NOMO-1 treated with dmso at 0.1 percent for 144 hours (cell line): ENCODE measurements at regions not wholly inside any gene's neighbourhood (a gene's known extent, or its start where the extent isn't known, plus 50 kb on each side); places are given as distances from the start of the nearest gene placed in this dataset.

Experiments used
- DNase-seq: peaks from one replicate; lab custom pipeline; 2025; ENCODE audit not compliant: unreplicated experiment; lab: John Stamatoyannopoulos, UW

DNA sequence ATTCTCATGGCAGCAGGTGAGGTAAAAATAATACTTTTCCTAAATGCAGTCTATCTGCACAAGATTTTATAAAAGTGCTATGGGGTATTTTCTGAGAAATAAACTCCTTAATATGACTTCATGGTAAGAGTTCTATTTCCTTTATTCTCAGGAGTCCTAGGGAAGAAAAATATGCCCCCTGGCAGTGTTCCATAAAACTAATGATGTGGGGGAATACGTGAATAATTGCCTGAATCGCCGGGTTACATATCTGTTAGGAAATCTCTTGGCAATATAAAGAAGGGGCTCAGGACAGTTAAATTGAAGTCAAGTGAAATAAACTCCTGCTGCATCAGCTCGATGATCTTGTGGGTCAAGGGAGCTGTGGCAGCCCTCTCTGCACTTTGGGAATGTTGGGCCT is 229.7 kb downstream of the MAFB start:
- no peak for DNase-seq

DNA sequence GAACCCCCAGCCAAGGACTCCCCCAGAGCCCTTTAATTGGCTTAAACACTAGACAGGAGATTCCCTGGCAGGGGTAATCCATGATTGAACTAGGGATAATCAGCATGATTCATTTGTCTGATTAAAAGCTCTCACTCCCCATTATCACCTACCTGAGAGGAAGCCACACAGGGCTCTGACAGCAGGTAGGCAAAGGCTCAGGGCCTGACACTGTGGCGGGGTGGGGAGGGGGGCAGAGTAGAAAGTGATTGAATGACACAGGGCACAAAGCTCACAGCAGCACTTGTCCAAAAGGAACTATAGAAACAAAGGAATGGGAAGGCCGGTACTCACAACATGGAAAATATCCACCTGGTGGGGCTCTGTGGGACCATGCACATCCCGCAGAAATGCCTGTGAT is 231.6 kb downstream of the MAFB start:
- no peak for DNase-seq

DNA sequence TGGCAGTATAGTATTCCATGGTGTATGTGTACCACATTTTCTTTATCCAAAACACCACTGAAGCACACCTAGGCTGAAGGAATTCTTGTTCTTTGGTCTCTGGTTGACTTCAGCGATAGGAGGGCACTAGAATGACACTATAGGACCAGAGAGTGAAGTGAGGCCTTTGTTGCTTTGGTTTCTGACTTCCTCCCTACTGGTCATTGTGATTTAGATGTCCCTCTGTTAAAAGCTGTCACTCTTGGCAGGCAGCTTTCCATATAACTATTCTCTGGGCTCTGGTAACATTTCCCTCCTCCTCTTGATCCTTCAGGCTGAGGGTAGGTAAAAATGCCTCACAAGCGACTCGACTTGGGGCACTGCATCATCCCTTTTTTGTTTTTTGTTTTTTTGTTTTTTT is 236.3 kb downstream of the MAFB start:
- DNase-seq = no peak

DNA sequence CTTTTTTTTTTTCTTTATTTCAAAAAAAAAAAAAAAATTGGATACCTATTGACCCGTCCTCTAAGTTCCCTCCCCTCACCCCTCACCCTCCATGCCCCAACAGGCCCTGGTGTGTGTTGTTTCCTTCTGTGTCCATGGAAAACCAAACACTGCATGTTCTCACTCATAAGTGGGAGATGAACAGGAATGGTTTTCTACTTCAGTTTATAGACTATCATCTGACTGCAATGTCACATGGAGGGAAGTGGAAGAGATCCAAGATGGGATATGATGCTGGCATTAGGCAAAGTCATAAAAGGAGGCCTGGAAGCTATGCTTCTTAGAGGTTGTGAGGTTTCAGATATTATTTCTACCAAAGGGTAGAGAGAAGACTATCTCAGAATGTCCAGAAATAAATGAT is 237.5 kb downstream of the MAFB start:
- no peak for DNase-seq

DNA sequence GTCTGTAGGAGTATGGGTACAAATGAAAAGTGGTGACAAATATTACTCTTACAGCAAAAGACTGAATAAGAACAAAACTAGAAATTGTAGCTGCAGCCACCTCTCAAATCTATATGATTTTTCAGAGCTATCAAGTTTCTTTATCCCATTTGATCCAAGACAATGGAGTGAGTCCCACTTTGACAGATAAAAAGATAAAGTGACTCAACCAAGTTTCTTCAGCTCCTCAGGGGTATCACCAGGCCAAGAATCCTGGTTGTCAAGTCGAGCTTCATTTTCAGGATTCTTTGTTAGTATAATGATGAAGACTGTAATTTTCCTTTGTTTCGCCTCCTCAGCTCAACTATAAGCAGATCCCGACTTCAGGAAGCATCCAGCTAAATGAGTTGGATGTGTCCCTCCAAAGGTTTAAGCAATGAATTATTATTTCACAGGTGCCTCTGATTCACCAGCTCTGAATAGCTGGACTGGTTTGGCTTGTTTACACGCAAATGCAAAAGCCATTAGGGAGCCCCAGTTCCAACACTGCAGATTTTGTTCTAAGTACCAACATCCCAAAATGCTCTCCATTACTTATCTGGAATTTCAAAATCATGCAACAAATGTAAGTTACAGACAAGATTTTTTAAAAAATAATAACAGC is 238.9 kb downstream of the MAFB start:
- DNase-seq = no peak

DNA sequence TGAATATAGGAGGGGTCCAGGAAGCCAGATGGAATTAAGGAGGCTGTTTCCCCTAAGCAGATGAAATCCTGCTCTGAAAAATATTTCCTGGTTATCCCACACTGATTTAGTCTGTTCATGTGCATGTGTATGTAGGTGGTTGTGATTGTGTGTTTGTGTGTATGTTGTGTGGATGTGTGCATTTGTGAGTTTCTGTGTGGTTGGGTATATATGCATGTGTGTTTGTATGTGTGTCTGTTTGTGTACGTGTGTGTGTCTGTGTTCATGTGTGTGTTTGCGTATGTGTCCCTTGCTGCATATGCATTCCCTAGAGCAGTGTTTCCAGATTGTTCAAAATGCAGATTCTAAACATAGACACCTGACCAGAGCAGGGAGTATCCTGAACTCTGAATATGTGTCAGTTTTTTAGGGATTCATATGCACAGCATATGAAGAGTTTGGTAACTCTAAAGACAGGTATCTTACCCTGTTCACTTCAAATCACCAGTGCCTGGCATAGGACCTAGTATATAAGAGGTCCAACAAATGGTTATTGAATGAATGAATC is 239.8 kb downstream of the MAFB start:
- DNase-seq = no peak

DNA sequence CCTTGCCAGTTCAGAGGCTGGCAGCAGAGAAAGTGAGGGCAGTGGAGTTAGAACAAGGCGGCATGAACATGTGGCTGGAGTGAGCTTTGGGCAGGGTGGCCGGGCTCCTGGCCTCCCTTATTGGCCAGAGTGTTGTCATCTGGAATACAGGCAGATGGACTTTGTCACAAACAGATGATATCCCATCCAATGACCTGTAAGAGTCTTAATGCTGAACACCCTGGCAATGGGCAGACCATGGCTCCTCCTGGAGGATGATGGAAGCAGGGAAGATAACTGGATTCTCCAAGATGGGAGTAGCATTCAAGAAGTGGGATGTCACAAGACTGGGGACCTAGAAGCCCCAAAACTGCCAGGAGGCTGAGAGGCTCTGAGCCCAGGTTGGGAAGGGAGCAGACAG is 242.1 kb downstream of the MAFB start:
- DNase-seq = no peak

DNA sequence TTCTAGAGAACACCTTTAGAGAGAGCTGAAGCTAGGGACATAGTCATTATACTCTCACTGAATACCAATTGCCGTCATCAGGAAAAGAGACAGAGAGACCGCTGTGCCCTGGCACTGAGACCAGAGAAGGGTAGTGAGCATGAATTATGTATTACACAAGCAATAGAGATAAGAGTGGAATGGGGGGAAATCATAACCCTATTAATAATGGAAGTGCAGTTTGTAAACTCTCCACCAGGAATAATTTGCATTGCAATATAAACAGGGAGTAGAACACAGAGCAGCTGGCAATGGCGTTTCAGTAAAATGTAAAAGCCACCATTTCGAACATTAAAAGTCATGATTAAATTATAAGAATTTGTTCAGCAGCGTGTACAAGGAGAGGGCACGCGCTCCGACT is 244.5 kb downstream of the MAFB start:
- no peak for DNase-seq

DNA sequence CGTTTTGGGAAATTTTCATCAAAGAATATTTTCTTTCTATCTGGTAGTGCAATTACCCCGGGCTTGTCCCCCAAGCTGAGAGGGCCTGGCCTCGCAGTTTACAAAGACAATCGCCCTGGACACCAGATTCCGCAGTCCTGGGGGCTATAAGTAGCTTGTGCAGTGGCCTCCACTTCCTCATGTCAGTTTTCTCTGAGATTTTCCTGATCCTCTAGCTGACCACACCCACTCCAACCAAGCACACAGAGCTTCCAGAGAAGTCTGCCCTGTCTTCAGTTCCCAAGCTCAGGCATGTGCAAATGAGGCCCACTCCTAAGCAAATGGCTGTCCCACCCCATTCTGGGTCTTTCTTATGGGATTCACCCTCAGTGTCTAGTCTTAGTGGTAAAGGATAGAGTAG is 245.3 kb downstream of the MAFB start:
- DNase-seq = no peak

DNA sequence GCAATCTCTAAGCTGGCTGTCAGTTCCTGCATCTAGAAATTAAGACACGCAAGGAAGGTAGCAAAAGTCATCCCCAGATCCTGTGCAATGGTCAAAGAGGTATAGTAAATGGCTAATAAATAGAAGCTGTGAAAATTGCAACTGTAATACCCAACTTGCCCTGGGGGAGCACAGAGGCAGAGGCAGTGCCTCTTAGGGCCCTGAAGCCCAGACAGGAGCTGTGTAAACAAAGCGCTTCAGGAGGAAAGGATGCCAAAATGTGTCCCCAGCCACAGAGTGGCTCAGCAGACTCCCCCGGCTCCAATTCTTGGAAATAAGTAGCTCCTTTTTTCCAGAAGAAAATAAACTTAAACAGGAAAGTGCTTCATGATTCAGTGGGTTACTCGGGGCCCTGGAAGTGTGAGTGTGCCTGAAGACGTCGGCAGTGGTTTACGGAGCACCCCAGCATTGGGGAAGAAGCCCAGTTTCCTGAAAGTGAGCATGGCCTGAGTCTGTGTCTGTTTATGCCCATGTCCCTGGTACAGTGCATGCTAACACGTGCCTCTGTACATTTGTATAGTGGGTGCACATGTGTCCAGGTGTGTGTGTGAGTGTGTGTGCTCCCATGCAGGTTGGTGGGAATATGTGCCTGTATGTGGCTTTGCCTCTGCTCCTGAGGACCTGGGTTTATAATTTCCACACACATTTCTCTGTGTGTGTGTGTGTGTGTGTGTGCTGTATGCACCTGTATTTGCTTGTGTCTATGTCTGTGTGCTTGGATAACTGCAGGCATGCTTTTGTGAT is 246.7 kb downstream of the MAFB start:
- no peak for DNase-seq

DNA sequence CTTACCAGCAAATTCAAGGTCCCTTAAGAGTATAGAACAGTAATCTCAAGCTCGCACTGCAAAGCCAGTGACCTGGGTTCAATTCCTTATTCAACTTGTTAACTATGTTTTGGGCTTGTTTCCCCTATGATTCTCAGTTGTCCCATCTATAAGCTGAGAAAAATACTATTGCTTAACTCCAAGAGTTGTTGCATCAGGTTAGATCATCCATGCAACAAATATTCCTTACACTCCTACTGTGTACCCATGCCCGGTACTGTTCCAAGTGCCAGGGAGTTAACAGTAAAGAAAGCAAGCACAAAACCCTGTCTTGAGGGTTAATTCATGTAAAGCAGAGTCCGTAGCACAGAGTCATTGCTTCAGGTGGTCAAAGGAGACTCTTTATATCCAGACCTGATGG is 247.3 kb downstream of the MAFB start:
- DNase-seq = no peak

DNA sequence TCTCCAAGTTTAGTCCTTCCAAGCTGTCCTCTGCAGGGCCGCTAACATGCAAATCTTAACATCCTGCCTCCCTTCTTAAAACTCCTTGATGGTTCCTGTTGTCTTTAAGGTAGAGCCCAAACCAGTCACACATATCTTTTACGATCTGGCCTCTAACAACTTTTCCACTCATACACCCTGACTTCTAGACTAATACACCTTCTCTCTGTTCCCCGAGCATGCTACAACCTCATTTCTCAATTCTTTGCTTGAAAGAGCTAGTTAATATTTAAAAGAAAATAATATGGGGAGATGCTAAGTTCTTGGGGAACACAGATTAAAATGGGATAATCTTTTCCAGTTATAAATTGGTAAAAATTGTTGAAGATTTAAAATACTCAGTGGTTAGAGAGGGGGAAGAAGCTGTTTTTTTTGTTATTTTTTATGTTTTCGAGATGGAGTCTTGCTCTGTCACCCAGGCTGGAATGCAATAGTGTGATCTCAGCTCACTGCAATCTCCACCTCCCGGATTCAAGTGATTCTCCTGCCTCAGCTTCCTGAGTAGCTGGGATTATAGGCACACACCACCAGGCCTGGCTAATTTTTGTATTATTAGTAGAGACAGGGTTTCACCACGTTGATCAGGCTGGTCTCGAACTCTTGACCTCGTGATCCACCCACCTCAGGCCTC is 250.7 kb downstream of the MAFB start:
- no peak for DNase-seq

DNA sequence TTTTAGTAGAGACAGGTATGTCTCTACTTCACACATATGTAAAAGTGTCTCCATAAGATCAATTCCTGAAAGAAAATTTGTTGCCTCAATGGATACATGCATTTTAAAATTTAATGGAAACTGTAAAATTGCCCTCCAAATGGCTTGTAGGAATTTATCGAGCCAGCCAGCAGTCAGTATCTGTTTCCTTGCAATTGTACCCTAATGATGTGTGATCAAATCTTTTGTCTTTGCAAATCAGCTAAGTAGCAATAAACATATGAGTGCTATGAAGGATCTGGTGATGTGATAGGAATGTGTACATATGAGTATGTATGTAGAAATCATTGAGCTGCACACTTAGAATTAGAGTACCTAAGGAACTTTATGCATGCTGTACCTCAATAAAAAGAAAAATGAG is 253.0 kb downstream of the MAFB start:
- DNase-seq = no peak

DNA sequence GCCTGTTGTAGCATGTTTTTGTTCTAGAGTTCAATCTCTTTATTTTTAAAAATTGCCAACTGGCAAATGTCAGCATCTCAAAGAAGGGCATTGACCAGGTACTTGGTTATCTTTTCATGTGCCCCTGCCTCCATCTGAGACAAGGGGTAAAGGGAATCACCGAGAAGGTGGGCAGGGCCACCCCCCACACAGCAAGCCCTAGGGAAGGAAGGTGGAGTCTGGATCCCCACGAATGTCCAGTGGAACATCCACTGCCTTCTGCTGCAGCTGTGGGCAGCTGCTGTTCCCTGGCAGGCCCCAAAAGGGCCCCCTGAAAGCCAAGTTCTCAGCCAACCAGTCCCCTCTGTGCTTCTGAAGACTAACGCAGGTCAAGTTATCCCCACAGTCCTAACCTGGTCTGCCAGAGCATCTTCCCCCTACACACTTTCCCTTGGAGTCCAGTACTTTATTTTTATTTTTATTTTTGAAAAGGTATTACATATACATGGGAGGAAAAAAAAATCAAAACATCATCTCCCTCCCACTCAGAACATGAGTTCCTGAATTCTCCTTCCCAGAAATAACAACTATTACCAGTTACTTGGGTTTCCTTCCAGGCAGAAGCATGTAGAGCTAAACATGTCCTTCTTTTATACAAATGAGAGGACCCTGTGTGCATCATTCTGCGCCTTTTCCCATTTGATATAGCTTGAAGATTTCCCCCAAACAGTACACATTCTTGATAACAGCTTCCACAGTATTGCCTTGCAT is 253.7 kb downstream of the MAFB start:
- no peak for DNase-seq

DNA sequence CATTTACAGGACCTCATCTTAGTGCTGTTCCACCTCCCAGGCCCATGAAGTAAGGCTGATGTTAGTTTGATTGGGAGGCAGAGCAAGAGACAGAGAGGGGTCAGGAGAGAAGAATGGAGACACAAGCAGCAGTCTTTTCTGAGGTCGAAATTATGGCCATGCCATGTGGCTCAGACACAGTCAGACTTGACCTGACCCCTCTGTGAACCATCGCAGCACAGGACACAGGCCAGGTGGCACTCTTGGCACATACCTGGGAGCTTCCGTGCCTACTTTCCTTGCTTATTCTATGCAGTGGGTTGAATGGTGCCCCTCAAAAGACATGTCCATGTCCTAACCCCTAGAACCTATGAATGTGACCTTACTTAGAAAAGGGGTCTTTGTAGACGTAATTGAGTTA is 254.9 kb downstream of the MAFB start:
- DNase-seq = no peak

DNA sequence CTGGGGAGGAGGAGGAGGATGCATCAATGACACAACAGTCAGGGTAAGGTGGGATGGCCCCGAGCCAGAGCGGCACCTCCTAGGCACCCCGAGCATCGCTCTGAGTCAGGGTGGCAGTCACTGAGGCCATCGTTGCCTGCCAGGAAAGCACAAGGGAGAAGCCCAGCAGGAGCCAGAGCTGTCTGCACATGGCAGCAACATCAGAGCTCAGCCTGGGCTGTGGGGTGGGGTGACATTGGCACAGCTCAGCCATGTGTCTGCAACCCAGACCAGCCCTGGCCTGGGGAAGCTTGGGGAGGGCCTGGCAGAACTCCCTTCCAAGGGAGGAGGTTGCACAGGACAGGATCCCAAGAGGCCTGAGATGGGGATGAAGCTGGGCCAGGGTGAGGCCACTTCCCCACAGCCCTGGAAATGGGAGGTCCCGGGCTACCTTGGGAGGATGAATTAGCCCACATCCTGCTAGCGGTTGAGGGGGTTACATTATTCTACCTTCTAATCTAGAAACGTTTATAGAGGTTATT is 255.6 kb downstream of the MAFB start:
- DNase-seq = no peak

DNA sequence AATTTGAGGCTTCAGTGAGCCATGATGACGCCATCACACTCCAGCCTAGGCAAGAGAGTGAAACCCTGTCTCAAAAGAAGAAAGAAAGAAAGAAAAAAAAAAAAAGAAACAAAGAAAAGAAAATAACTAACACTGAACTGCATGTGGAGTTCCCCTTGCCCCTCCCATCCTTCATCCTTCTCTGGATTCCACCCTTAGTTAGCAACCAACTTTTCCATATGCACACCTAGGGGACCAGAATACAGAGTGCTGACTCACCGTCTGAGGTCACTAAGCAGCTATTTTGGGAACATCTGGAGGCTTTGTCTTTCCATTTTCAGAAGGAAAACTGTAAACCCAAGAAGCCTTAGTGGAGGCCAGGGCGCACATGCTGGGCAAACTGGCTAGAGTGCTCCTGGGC is 257.4 kb downstream of the MAFB start:
- DNase-seq = no peak

DNA sequence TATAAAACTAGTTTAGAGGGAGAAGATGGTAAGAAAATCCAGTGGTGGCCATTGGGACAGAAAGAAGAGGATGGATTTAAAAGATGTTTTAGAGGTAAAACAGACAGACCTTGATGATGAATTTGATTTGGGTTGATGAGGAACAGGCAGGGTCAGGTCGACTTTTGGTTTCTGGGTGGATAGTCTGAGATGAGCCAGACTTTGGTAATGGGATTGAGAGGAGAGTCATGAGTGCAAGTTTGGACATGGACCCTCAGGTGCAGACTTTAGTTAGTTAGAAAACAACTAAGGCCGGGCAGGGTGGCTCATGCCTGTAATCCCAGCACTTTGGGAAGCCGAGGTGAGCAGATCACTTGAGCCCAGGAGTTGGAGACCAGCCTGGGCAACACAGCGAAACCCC is 257.9 kb downstream of the MAFB start:
- no peak for DNase-seq

DNA sequence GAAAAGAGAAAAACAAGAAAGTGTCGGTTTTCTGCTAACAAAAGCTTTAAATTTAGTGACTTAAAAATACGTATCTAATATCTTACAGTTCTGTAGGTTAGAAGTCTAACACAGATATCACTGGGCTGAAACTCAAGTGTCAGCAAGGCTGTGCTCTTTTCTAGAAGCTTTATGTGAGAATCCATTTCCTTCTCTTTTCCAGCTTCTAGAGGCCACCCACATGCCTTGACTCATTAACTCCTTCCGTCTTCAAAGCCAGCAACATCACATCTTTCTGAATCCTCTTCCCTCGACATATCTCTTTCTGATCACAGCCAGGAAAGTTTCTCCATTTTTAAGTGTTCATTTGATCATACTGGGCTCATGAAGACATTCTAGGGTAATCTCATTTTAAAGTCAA is 262.0 kb downstream of the MAFB start:
- DNase-seq = no peak

DNA sequence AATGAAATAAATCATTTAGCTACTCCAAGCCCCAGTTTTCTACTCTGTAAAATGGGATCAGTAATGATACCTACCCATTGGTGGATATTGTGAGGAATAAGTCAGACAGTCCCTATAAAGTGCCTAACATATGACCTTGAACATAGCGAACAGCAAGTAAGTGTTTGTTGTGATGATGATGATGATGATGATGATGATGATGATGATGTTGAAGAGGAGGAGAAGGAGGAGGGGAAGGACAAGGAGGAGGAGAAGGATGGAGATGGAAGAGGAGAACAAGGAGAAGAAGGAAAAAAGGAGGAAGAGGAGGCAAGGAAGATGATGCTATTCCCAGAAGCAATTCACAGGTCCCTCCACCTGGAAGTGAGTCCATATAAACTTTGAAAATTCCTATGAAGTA is 264.3 kb downstream of the MAFB start:
- no peak for DNase-seq

DNA sequence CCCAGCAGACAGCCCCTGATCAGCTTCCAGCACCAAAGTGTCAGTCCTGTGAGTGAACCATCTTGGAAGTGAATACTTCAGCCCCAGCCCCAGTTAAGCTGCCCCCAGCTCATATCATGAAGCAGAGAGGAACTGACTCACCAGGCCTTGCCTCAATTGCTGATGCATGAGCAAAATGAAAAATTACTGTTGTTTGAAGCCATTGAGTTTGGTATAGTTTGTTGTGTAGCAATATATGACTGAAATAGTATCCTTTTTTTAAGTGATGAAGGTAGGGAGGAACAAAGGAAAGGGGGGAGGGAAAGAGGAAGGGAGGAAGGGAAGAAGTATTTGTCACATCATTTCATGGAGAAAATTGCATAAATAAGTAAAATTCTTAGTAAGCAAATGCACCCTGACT is 266.4 kb downstream of the MAFB start:
- no peak for DNase-seq
